ENCODE measurements at regions not wholly inside any gene's neighbourhood (a gene's known extent, or its start where the extent isn't known, plus 50 kb on each side); places are given as distances from the start of the nearest gene placed in this dataset.

DNA sequence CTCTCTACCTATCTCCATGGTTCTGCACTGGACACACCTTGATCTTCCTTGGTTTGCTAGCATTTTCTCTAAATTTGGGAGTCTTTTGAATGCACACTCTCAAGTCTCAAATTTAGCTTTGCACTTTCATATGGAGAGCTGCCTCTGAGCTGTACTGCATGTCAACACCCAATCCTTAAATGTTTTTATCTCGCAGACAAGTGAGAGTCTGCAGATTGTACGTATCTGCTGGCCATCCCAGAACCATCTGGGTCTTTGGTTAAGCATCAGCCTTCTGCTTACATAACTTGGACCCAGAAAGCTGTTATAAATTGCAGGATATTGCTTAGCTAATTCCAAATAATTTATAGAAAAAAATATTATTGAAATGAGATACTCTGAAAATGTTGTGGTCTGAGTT, 111.4 kb upstream of the GRAMD2B start:
- Histone ChIP-seq H3K79me2 (ENCODE audit: control insufficient read depth, insufficient read depth, low read length, poor library complexity) (no peaks in the 10 kb centered on the region), H3K27ac (ENCODE audit: low read depth, low read length) (no peak overlapping the region), H2BK5ac (ENCODE audit: low read depth, low read length, poor library complexity) (no peak overlapping the region), H3K18ac (ENCODE audit: low read length) (no peak overlapping the region), H3K9me3 (ENCODE audit: insufficient read depth, low read depth, low read length) (peaks cover 1% of the 10 kb centered on the region), H3K23ac (ENCODE audit: low read length) (no peak overlapping the region), H3K9ac (ENCODE audit: low read length) (no peak overlapping the region), H3K4me3 (ENCODE audit: low read depth, low read length) (no peak overlapping the region), H3K4me2 (ENCODE audit: low read length) (no peak overlapping the region), H2AFZ (ENCODE audit: insufficient read depth, low read length, poor library complexity) (no peak overlapping the region), H2BK120ac (ENCODE audit: insufficient read depth, low read length, poor library complexity) (no peak overlapping the region), H3K4ac (ENCODE audit: low read depth, low read length) (no peak overlapping the region), H3K36me3 (ENCODE audit: control insufficient read depth in 1 of 2, insufficient read depth in 2 of 2, low read length in 2 of 2) (no peaks in the 10 kb centered on the region), H4K91ac (ENCODE audit: low read depth, low read length) (no peak overlapping the region), H3K27me3 (ENCODE audit: insufficient read depth, low read length) (no peaks in the 10 kb centered on the region), H2BK12ac (ENCODE audit: low read length) (no peak overlapping the region), H3K4me1 (ENCODE audit: control insufficient read depth in 1 of 2, insufficient read depth in 2 of 2, low read length in 2 of 2) (peaks cover 0 to 2% of the 10 kb centered on the region in 2 experiments), H4K8ac (ENCODE audit: low read depth, low read length) (no peak overlapping the region), H3K14ac (ENCODE audit: low read length) (no peak overlapping the region), H3K79me1 (ENCODE audit: low read length) (no peaks in the 10 kb centered on the region), H4K12ac (ENCODE audit: low read depth, low read length) (no peak overlapping the region), H2AK5ac (ENCODE audit: low read length) (no peak overlapping the region)
- DNase-seq = no peak
- WGBS (ENCODE audit: extremely low coverage, insufficient coverage, insufficient read length) = no CpG with 5 or more reads among the region's 2 CpGs

GRCh38 chr5:126315341-126315740, 107.9 kb upstream of the GRAMD2B start:
- no peak for DNase-seq
- Histone ChIP-seq H2BK5ac (ENCODE audit: low read depth, low read length, poor library complexity) (no peak overlapping the region), H3K14ac (ENCODE audit: low read length) (no peak overlapping the region), H4K91ac (ENCODE audit: low read depth, low read length) (no peak overlapping the region), H3K27ac (ENCODE audit: low read depth, low read length) (no peak overlapping the region), H3K18ac (ENCODE audit: low read length) (no peak overlapping the region), H3K27me3 (ENCODE audit: insufficient read depth, low read length) (no peaks in the 10 kb centered on the region), H3K4ac (ENCODE audit: low read depth, low read length) (no peak overlapping the region), H3K79me2 (ENCODE audit: control insufficient read depth, insufficient read depth, low read length, poor library complexity) (no peaks in the 10 kb centered on the region), H2AK5ac (ENCODE audit: low read length) (no peak overlapping the region), H4K8ac (ENCODE audit: low read depth, low read length) (no peak overlapping the region), H3K4me3 (ENCODE audit: low read depth, low read length) (no peak overlapping the region), H3K4me2 (ENCODE audit: low read length) (no peak overlapping the region), H2BK120ac (ENCODE audit: insufficient read depth, low read length, poor library complexity) (no peak overlapping the region), H3K36me3 (ENCODE audit: control insufficient read depth in 1 of 2, insufficient read depth in 2 of 2, low read length in 2 of 2) (no peaks in the 10 kb centered on the region), H2AFZ (ENCODE audit: insufficient read depth, low read length, poor library complexity) (no peak overlapping the region), H3K23ac (ENCODE audit: low read length) (no peak overlapping the region), H3K79me1 (ENCODE audit: low read length) (no peaks in the 10 kb centered on the region), H3K4me1 (ENCODE audit: control insufficient read depth in 1 of 2, insufficient read depth in 2 of 2, low read length in 2 of 2) (no peaks in the 10 kb centered on the region), H3K9ac (ENCODE audit: low read length) (no peak overlapping the region), H2BK12ac (ENCODE audit: low read length) (no peak overlapping the region), H3K9me3 (ENCODE audit: insufficient read depth, low read depth, low read length) (no peaks in the 10 kb centered on the region), H4K12ac (ENCODE audit: low read depth, low read length) (no peak overlapping the region)
- no CpG with 5 or more reads among the region's 3 CpGs for WGBS (ENCODE audit: extremely low coverage, insufficient coverage, insufficient read length)

DNA sequence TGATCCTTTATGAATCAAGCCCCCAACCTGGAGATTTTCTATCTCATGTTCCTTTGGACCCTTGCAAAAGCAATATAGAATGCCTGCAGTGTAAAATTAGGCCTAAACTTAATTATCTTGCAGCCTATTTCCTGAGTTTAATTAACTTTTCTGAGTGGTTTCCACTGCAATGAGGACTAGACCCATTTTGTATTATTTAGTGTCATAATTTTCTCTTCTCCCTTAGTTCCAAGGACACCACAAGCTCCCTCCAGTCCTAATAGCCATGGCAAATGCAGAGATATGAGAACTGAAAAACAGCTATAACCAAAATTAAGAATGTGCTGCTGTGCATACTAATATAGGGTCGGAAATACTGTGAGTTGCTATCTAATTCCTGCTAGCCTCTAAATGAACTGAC, 90.9 kb upstream of the GRAMD2B start:
- H3K4me2 ChIP-seq (ENCODE audit: low read length) = no peak overlapping the region
- H3K79me1 ChIP-seq (ENCODE audit: low read length) = no peaks in the 10 kb centered on the region
- H3K27ac ChIP-seq (ENCODE audit: low read depth, low read length) = no peak overlapping the region
- WGBS (ENCODE audit: extremely low coverage, insufficient coverage, insufficient read length) = no CpG with 5 or more reads among the region's 1 CpG
- no peak overlapping the region for H2AK5ac ChIP-seq (ENCODE audit: low read length)
- no peak overlapping the region for H3K4me3 ChIP-seq (ENCODE audit: low read depth, low read length)
- H4K91ac ChIP-seq (ENCODE audit: low read depth, low read length) = no peak overlapping the region
- no peak overlapping the region for H2BK5ac ChIP-seq (ENCODE audit: low read depth, low read length, poor library complexity)
- H4K12ac ChIP-seq (ENCODE audit: low read depth, low read length) = no peak overlapping the region
- H2AFZ ChIP-seq (ENCODE audit: insufficient read depth, low read length, poor library complexity) = no peak overlapping the region
- no peak for DNase-seq
- H4K8ac ChIP-seq (ENCODE audit: low read depth, low read length) = no peak overlapping the region
- H3K36me3 ChIP-seq (ENCODE audit: control insufficient read depth in 1 of 2, insufficient read depth in 2 of 2, low read length in 2 of 2) = no peaks in the 10 kb centered on the region
- no peak overlapping the region for H3K23ac ChIP-seq (ENCODE audit: low read length)
- H2BK12ac ChIP-seq (ENCODE audit: low read length) = no peak overlapping the region
- H3K9ac ChIP-seq (ENCODE audit: low read length) = no peak overlapping the region
- no peaks in the 10 kb centered on the region for H3K79me2 ChIP-seq (ENCODE audit: control insufficient read depth, insufficient read depth, low read length, poor library complexity)
- no peaks in the 10 kb centered on the region for H3K9me3 ChIP-seq (ENCODE audit: insufficient read depth, low read depth, low read length)
- no peak overlapping the region for H3K18ac ChIP-seq (ENCODE audit: low read length)
- H3K14ac ChIP-seq (ENCODE audit: low read length) = no peak overlapping the region
- no peaks in the 10 kb centered on the region for H3K4me1 ChIP-seq (ENCODE audit: control insufficient read depth in 1 of 2, insufficient read depth in 2 of 2, low read length in 2 of 2)
- no peaks in the 10 kb centered on the region for H3K27me3 ChIP-seq (ENCODE audit: insufficient read depth, low read length)
- no peak overlapping the region for H3K4ac ChIP-seq (ENCODE audit: low read depth, low read length)
- no peak overlapping the region for H2BK120ac ChIP-seq (ENCODE audit: insufficient read depth, low read length, poor library complexity)

- Histone ChIP-seq H3K9ac (ENCODE audit: low read length) (no peak overlapping the region), H4K12ac (ENCODE audit: low read depth, low read length) (no peak overlapping the region), H3K4me1 (ENCODE audit: control insufficient read depth in 1 of 2, insufficient read depth in 2 of 2, low read length in 2 of 2) (no peaks in the 10 kb centered on the region), H3K23ac (ENCODE audit: low read length) (no peak overlapping the region), H3K4me3 (ENCODE audit: low read depth, low read length) (no peak overlapping the region), H3K36me3 (ENCODE audit: control insufficient read depth in 1 of 2, insufficient read depth in 2 of 2, low read length in 2 of 2) (no peaks in the 10 kb centered on the region), H2BK12ac (ENCODE audit: low read length) (no peak overlapping the region), H3K79me2 (ENCODE audit: control insufficient read depth, insufficient read depth, low read length, poor library complexity) (no peaks in the 10 kb centered on the region), H4K91ac (ENCODE audit: low read depth, low read length) (no peak overlapping the region), H3K9me3 (ENCODE audit: insufficient read depth, low read depth, low read length) (no peaks in the 10 kb centered on the region), H3K18ac (ENCODE audit: low read length) (no peak overlapping the region), H4K8ac (ENCODE audit: low read depth, low read length) (no peak overlapping the region), H3K4ac (ENCODE audit: low read depth, low read length) (no peak overlapping the region), H2AK5ac (ENCODE audit: low read length) (no peak overlapping the region), H3K79me1 (ENCODE audit: low read length) (no peaks in the 10 kb centered on the region), H3K27ac (ENCODE audit: low read depth, low read length) (no peak overlapping the region), H3K27me3 (ENCODE audit: insufficient read depth, low read length) (no peaks in the 10 kb centered on the region), H2BK5ac (ENCODE audit: low read depth, low read length, poor library complexity) (no peak overlapping the region), H3K14ac (ENCODE audit: low read length) (no peak overlapping the region), H2BK120ac (ENCODE audit: insufficient read depth, low read length, poor library complexity) (no peak overlapping the region), H2AFZ (ENCODE audit: insufficient read depth, low read length, poor library complexity) (no peak overlapping the region), H3K4me2 (ENCODE audit: low read length) (no peak overlapping the region)
- no peak for DNase-seq
- WGBS (ENCODE audit: extremely low coverage, insufficient coverage, insufficient read length) = no CpG with 5 or more reads among the region's 7 CpGs
Measured at GRCh38 chr5:126334760-126335159, 88.4 kb upstream of the GRAMD2B start.
